ENCODE measurements at regions not wholly inside any gene's neighbourhood (a gene's known extent, or its start where the extent isn't known, plus 50 kb on each side); places are given as distances from the start of the nearest gene placed in this dataset.

GRCh38 chr21:14881863-14882499, 182.8 kb downstream of the NRIP1 start:
- Mint-ChIP-seq H3K27ac (no peak overlapping the region), H3K4me1 (peaks cover 0 to 4% of the 10 kb centered on the region in 2 donors), H3K36me3 (no peaks in the 10 kb centered on the region), H3K9me3 (no peaks in the 10 kb centered on the region), H3K4me3 (no peak overlapping the region), H3K27me3 (ENCODE audit: low read depth in 2 of 2) (no peaks in the 10 kb centered on the region)
- DNase-seq (no peak), ATAC-seq (no peak)
- no peaks in the 10 kb centered on the region for H3K4me1 ChIP-seq (ENCODE audit: control insufficient read depth, insufficient read depth, low read length)
- no peak for TF ChIP-seq CTCF (IDR thresholded peaks at IDR 0.05)
- no peak overlapping the region for H3K27ac ChIP-seq (ENCODE audit: low read length)
- H3K27me3 ChIP-seq (ENCODE audit: control insufficient read depth, insufficient read depth, low read length) = no peaks in the 10 kb centered on the region
- no peaks in the 10 kb centered on the region for H3K9me3 ChIP-seq (ENCODE audit: control insufficient read depth, insufficient read depth, low read length)
- WGBS (ENCODE audit: insufficient coverage) = no CpG with 5 or more reads among the region's 2 CpGs
- intact Hi-C loops (cut with micrococcal nuclease) = no loop called here
- no peak overlapping the region for H3K4me3 ChIP-seq (ENCODE audit: low read length)
- no peaks in the 10 kb centered on the region for H3K36me3 ChIP-seq (ENCODE audit: control insufficient read depth, insufficient read depth, low read length)

- Mint-ChIP-seq H3K27ac (no peak overlapping the region), H3K36me3 (no peaks in the 10 kb centered on the region), H3K27me3 (ENCODE audit: low read depth in 2 of 2) (no peaks in the 10 kb centered on the region), H3K4me3 (no peak overlapping the region), H3K4me1 (peaks cover 0 to 4% of the 10 kb centered on the region in 2 donors), H3K9me3 (no peaks in the 10 kb centered on the region)
- intact Hi-C loops (cut with micrococcal nuclease) = no loop called here
- Histone ChIP-seq H3K4me3 (ENCODE audit: low read length) (no peak overlapping the region), H3K9me3 (ENCODE audit: control insufficient read depth, insufficient read depth, low read length) (no peaks in the 10 kb centered on the region), H3K27ac (ENCODE audit: low read length) (no peak overlapping the region), H3K4me1 (ENCODE audit: control insufficient read depth, insufficient read depth, low read length) (no peaks in the 10 kb centered on the region), H3K27me3 (ENCODE audit: control insufficient read depth, insufficient read depth, low read length) (no peaks in the 10 kb centered on the region), H3K36me3 (ENCODE audit: control insufficient read depth, insufficient read depth, low read length) (no peaks in the 10 kb centered on the region)
- TF ChIP-seq CTCF (IDR thresholded peaks at IDR 0.05) = no peak
- no peak for ATAC-seq
- 75% methylated on average over 2 of the region's 2 CpGs for WGBS (ENCODE audit: insufficient coverage)
- DNase-seq = no peak
Measured at GRCh38 chr21:14880922-14881321, 183.9 kb downstream of the NRIP1 start.

- no peak for DNase-seq
- no peaks in the 10 kb centered on the region for H3K9me3 Mint-ChIP-seq
- TF ChIP-seq CTCF (IDR thresholded peaks at IDR 0.05) = no peak
- intact Hi-C loops (cut with micrococcal nuclease) = no loop called here
- H3K4me3 Mint-ChIP-seq = no peak overlapping the region
- WGBS (ENCODE audit: insufficient coverage) = 59% methylated on average over 3 of the region's 3 CpGs
- H3K27ac ChIP-seq (ENCODE audit: low read length) = no peak overlapping the region
- no peaks in the 10 kb centered on the region for H3K9me3 ChIP-seq (ENCODE audit: control insufficient read depth, insufficient read depth, low read length)
- H3K36me3 Mint-ChIP-seq = no peaks in the 10 kb centered on the region
- H3K4me1 Mint-ChIP-seq = peaks cover 0 to 4% of the 10 kb centered on the region in 2 donors
- H3K27me3 ChIP-seq (ENCODE audit: control insufficient read depth, insufficient read depth, low read length) = no peaks in the 10 kb centered on the region
- H3K4me1 ChIP-seq (ENCODE audit: control insufficient read depth, insufficient read depth, low read length) = no peaks in the 10 kb centered on the region
- H3K27ac Mint-ChIP-seq = no peak overlapping the region
- ATAC-seq = no peak
- H3K4me3 ChIP-seq (ENCODE audit: low read length) = no peak overlapping the region
- no peaks in the 10 kb centered on the region for H3K36me3 ChIP-seq (ENCODE audit: control insufficient read depth, insufficient read depth, low read length)
- no peaks in the 10 kb centered on the region for H3K27me3 Mint-ChIP-seq (ENCODE audit: low read depth in 2 of 2)
Measured at GRCh38 chr21:14879458-14879857, 185.3 kb downstream of the NRIP1 start.

GRCh38 chr21:14878971-14879370, 185.8 kb downstream of the NRIP1 start:
- Histone ChIP-seq H3K27ac (ENCODE audit: low read length) (no peak overlapping the region), H3K4me1 (ENCODE audit: control insufficient read depth, insufficient read depth, low read length) (no peaks in the 10 kb centered on the region), H3K27me3 (ENCODE audit: control insufficient read depth, insufficient read depth, low read length) (no peaks in the 10 kb centered on the region), H3K36me3 (ENCODE audit: control insufficient read depth, insufficient read depth, low read length) (no peaks in the 10 kb centered on the region), H3K9me3 (ENCODE audit: control insufficient read depth, insufficient read depth, low read length) (no peaks in the 10 kb centered on the region), H3K4me3 (ENCODE audit: low read length) (no peak overlapping the region)
- Mint-ChIP-seq H3K27me3 (ENCODE audit: low read depth in 2 of 2) (no peaks in the 10 kb centered on the region), H3K9me3 (no peaks in the 10 kb centered on the region), H3K27ac (no peak overlapping the region), H3K4me3 (no peak overlapping the region), H3K4me1 (peaks cover 0 to 4% of the 10 kb centered on the region in 2 donors), H3K36me3 (no peaks in the 10 kb centered on the region)
- intact Hi-C loops (cut with micrococcal nuclease) = no loop called here
- DNase-seq (no peak), ATAC-seq (no peak)
- WGBS (ENCODE audit: insufficient coverage) = 71% methylated on average over 4 of the region's 5 CpGs
- no peak for TF ChIP-seq CTCF (IDR thresholded peaks at IDR 0.05)
